NT2/D1 (cell line): ENCODE measurements at regions not wholly inside any gene's neighbourhood (a gene's known extent, or its start where the extent isn't known, plus 50 kb on each side); places are given as distances from the start of the nearest gene placed in this dataset.

ENCODE experiments used
- DNase-seq: peaks from one replicate; pipeline ENCODE4 v3.0.0-alpha.2; 2011; ENCODE audit warnings: low read depth, low spot score
- H3K27me3 ChIP-seq: 2 replicates; pipeline ENCODE4 v1.6.0; 2011; ENCODE audit warnings: mild to moderate bottlenecking; ENCODE audit not compliant: insufficient read length, insufficient read depth
- H3K36me3 ChIP-seq: 2 replicates; pipeline ENCODE4 v1.6.1; 2011; ENCODE audit warnings: mild to moderate bottlenecking, low read length, mixed read lengths; ENCODE audit not compliant: insufficient read depth, insufficient read length
- H3K4me1 ChIP-seq: 2 replicates; pipeline ENCODE4 v1.5.1; 2011; ENCODE audit not compliant: insufficient read depth, insufficient read length
- H3K4me3 ChIP-seq: 2 replicates; pipeline ENCODE4 v1.5.1; 2011; ENCODE audit warnings: low read depth; ENCODE audit not compliant: insufficient read length
- H3K9ac ChIP-seq: 2 replicates; pipeline ENCODE4 v1.6.0; 2011; ENCODE audit warnings: low read depth; ENCODE audit not compliant: insufficient read length
- H3K9me3 ChIP-seq: 2 replicates; pipeline ENCODE4 v1.5.1; 2011; ENCODE audit warnings: mild to moderate bottlenecking, low read length; ENCODE audit not compliant: insufficient read depth
- SUZ12 ChIP-seq: IDR thresholded peaks from 2 replicates; pipeline ENCODE4 v1.6.1; 2011; ENCODE audit not compliant: insufficient read length, insufficient read depth; ENCODE audit errors: extremely low read depth
- YY1 ChIP-seq: IDR thresholded peaks from 2 replicates; pipeline ENCODE4 v1.6.1; 2011; ENCODE audit not compliant: insufficient read length, insufficient read depth
- ZNF274 ChIP-seq: IDR thresholded peaks from 2 replicates; pipeline ENCODE4 v1.6.1; 2011; ENCODE audit warnings: mild to moderate bottlenecking, low read depth, low read length

GRCh38 chr18:22536558-22536957 is 118.8 kb upstream of the CTAGE1 start:
- TF ChIP-seq SUZ12 = no peak
- TF ChIP-seq YY1 = no peak
- no peak for TF ChIP-seq ZNF274
- H3K27me3 ChIP-seq = no peaks in the 10 kb centered on the region
- no peaks in the 10 kb centered on the region for H3K4me1 ChIP-seq
- no peak overlapping the region for H3K9ac ChIP-seq
- H3K4me3 ChIP-seq = no peak overlapping the region
- H3K9me3 ChIP-seq = no peaks in the 10 kb centered on the region
- DNase-seq = no peak
- no peaks in the 10 kb centered on the region for H3K36me3 ChIP-seq

GRCh38 chr18:22538426-22538825 is 120.7 kb upstream of the CTAGE1 start:
- H3K9ac ChIP-seq = no peak overlapping the region
- no peaks in the 10 kb centered on the region for H3K27me3 ChIP-seq
- H3K9me3 ChIP-seq = no peaks in the 10 kb centered on the region
- no peaks in the 10 kb centered on the region for H3K4me1 ChIP-seq
- no peaks in the 10 kb centered on the region for H3K36me3 ChIP-seq
- no peak for TF ChIP-seq SUZ12
- no peak for TF ChIP-seq YY1
- TF ChIP-seq ZNF274 = no peak
- H3K4me3 ChIP-seq = no peak overlapping the region
- no peak for DNase-seq

GRCh38 chr18:22539051-22539765 is 121.5 kb upstream of the CTAGE1 start:
- Histone ChIP-seq H3K36me3 (no peaks in the 10 kb centered on the region), H3K9me3 (no peaks in the 10 kb centered on the region), H3K9ac (no peak overlapping the region), H3K4me3 (no peak overlapping the region), H3K4me1 (no peaks in the 10 kb centered on the region), H3K27me3 (no peaks in the 10 kb centered on the region)
- no peak for DNase-seq
- TF ChIP-seq YY1 (no peak), SUZ12 (no peak), ZNF274 (no peak)

- H3K9me3 ChIP-seq = no peaks in the 10 kb centered on the region
- DNase-seq = no peak
- no peak for TF ChIP-seq YY1
- no peak for TF ChIP-seq SUZ12
- no peak for TF ChIP-seq ZNF274
- H3K36me3 ChIP-seq = no peaks in the 10 kb centered on the region
- H3K4me3 ChIP-seq = no peak overlapping the region
- no peaks in the 10 kb centered on the region for H3K4me1 ChIP-seq
- H3K27me3 ChIP-seq = no peaks in the 10 kb centered on the region
- H3K9ac ChIP-seq = no peak overlapping the region
Observed at GRCh38 chr18:22541232-22541631, 123.5 kb upstream of the CTAGE1 start.

- Histone ChIP-seq H3K9me3 (no peaks in the 10 kb centered on the region), H3K9ac (no peak overlapping the region), H3K36me3 (no peaks in the 10 kb centered on the region), H3K27me3 (no peaks in the 10 kb centered on the region), H3K4me1 (no peaks in the 10 kb centered on the region), H3K4me3 (no peak overlapping the region)
- no peak for DNase-seq
- no peak for TF ChIP-seq YY1
- no peak for TF ChIP-seq SUZ12
- TF ChIP-seq ZNF274 = no peak
Observed at GRCh38 chr18:22542406-22542835, 124.7 kb upstream of the CTAGE1 start.

GRCh38 chr18:22543769-22544168 is 126.1 kb upstream of the CTAGE1 start:
- no peak overlapping the region for H3K9ac ChIP-seq
- no peaks in the 10 kb centered on the region for H3K27me3 ChIP-seq
- TF ChIP-seq YY1 (no peak), ZNF274 (no peak), SUZ12 (no peak)
- DNase-seq = no peak
- no peaks in the 10 kb centered on the region for H3K4me1 ChIP-seq
- H3K36me3 ChIP-seq = no peaks in the 10 kb centered on the region
- H3K9me3 ChIP-seq = no peaks in the 10 kb centered on the region
- H3K4me3 ChIP-seq = no peak overlapping the region

- no peak for TF ChIP-seq YY1
- Histone ChIP-seq H3K36me3 (no peaks in the 10 kb centered on the region), H3K9me3 (no peaks in the 10 kb centered on the region), H3K9ac (no peak overlapping the region), H3K27me3 (peaks cover 2% of the 10 kb centered on the region), H3K4me3 (no peak overlapping the region), H3K4me1 (no peaks in the 10 kb centered on the region)
- DNase-seq = no peak
Observed at GRCh38 chr18:22544626-22545025, 126.9 kb upstream of the CTAGE1 start.
